Skeletal muscle cell (primary cell): ENCODE measurements at regions not wholly inside any gene's neighbourhood (a gene's known extent, or its start where the extent isn't known, plus 50 kb on each side); places are given as distances from the start of the nearest gene placed in this dataset.
"Not testable (repeated sequence)": the region's sequence is repeated elsewhere in the genome, so short reads cannot be mapped to it uniquely, and the experiment has no call there.

Experiments used
- DNase-seq: peaks from one replicate; pipeline ENCODE4 v3.0.0-alpha.2; 2010; ENCODE audit warnings: low read depth
- H3K4me3 ChIP-seq: 2 replicates; pipeline ENCODE4 v1.5.1; 2011; ENCODE audit warnings: low read depth, mild to moderate bottlenecking, control low read depth, low read length, moderate library complexity

DNA sequence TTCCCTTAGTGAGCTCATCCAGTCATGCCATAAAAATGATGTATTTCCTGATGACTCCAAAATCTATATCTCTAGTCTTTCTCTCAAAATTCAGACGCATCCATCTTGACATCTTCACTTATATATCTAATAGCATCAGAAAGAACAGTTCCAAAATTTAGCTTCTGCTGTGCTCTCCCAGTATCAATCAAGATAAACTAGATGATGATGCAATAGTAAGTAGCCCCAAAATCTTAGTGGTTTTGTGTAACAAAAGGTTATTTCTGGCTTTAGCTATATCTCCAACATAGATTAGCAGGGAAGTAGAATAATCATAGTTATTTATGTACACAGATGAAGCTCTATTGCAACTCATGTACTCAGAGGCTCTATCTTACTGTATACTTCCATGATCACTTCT lies 382.5 kb upstream of the ADGRL3 start:
- no peak overlapping the region for H3K4me3 ChIP-seq
- no peak for DNase-seq

DNA sequence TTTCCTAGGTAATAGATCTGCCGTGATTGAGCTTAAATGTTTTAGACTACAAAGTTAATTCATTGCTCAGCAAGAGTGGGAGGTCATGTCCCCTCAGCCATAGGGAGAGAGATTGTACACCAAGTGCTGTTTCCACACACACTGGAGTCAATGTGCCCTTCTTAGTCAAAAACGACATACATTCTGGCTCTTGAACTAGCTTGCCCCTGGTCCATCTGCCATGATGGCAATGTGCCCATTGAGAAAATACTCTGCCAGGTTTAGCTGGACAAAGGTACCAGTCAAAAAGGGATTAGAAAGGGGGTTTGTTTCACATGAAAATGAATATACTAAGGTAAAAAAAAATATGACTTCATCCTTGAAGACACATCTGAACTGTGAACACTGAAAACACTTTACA lies 377.1 kb upstream of the ADGRL3 start:
- no peak overlapping the region for H3K4me3 ChIP-seq
- no peak for DNase-seq

DNA sequence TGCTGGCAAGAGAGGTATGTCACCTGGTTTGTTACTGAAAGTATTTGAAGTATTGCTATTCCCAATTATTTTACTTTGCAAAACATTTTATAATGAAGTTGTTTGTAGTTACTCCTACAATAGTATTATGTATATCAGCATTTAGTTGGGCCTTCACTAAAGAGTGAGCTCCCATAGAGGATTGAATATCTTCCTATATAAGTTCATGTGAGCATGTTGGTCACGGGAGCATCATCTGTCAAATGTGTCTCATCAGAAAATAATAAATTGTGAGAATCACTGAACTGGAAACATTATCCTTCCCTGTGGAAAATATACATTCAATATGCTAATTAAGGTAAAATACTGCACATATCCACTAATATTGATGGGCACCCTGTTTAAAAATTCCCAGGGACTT lies 360.1 kb upstream of the ADGRL3 start:
- H3K4me3 ChIP-seq, result no peak overlapping the region
- no peak for DNase-seq

GRCh38 chr4:60846678-60847077 lies 353.4 kb upstream of the ADGRL3 start:
- H3K4me3 ChIP-seq, result no peak overlapping the region
- DNase-seq, result no peak

GRCh38 chr4:60847614-60848013 lies 352.5 kb upstream of the ADGRL3 start:
- no peak overlapping the region for H3K4me3 ChIP-seq
- DNase-seq, result no peak

DNA sequence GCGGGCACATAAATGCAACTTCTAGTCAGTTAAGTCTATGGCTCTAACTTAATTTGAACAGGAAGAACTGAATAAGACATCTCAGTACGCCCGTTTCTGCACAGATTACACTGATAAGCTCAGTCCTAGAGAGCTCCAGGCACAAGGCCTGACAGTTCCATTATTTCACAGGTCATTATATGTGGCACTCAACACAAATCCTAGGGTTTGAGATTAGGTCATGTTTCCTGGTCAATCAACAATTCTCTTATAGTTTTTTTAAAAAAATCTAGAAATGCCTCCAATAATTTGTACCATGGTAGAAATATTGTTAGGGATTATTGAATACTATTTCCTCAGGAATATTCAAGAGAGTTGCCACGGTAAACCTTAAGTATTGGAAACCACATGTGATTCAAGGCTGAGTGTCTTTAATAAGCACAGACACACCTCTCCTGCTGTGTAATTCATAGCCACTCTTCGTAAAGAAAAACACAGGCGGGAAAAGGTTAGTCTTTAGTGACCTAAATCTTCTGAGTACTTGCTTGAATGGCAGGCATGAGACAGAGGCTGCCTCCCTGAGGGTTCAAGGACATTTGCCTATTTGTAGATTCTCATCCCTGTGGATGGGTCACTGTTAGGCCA lies 342.9 kb upstream of the ADGRL3 start:
- DNase-seq, result no peak
- H3K4me3 ChIP-seq, result no peak overlapping the region

DNA sequence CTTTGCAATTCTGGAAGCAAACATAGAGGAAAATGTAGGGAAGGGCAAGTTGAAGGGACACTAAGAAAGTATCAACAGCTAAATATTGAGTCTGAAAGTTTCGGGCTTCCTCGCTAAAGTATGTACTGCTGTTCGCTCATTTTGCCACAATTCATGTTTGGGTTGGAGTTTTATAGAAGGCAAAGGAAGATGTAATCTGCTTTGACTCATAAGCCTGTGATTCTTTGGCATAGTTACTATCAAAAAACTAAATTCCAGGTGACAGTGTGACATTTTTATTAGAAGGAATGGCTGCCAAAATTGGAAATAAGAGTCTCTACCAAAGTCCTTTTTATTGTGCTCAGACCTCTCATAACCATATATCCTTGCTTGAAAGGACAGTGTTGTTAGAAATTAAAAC lies 336.7 kb upstream of the ADGRL3 start:
- H3K4me3 ChIP-seq, result no peak overlapping the region
- no peak for DNase-seq

DNA sequence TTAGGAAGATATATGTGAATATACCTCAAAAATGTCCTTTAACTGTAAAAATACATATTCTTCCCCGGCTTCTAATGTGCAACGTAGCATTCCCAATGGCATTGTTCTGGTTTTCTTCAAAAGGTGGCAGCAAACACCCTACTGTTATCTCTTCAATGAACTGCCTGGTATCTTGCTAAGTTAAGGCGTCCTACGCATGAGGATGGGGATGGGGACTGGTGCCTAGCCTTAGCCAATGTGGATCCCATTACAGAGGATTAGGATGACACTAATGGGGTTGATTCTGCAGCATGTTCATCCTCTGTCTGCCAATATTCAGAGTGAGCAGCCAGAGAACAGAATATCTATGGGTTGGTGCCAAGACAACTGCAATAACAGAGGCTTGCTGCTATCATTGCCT lies 334.9 kb upstream of the ADGRL3 start:
- no peak overlapping the region for H3K4me3 ChIP-seq
- DNase-seq, result peak; percentile 2

- H3K4me3 ChIP-seq, result no peak overlapping the region
- no peak for DNase-seq
Measured at GRCh38 chr4:60868232-60868960, 331.7 kb upstream of the ADGRL3 start.

DNA sequence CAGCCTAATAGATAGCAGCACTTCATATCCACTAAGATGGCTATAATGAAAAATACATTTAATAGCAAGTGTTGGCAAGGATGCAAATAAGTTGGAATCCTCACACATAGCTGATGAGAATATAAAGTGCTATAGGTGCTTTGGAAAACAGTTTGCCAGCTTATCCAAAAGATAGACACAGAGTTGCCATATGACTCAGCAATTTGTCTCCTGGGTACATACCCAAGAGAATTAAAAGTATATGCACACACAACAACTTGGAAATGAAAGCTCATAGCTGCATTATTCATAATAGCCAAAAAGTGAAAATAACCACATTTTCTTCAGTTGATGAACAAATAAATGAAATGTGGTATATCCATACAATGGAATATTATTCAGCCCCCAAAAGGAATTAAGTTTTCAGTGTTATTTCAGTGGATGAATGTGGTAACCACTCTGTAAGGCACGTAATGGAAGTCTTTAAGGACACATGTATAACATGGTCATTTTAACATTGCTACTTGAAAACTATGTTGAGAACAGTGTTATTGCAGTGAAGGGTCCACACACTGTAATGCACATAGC lies 320.9 kb upstream of the ADGRL3 start:
- H3K4me3 ChIP-seq, result no peak overlapping the region
- DNase-seq, result no peak

DNA sequence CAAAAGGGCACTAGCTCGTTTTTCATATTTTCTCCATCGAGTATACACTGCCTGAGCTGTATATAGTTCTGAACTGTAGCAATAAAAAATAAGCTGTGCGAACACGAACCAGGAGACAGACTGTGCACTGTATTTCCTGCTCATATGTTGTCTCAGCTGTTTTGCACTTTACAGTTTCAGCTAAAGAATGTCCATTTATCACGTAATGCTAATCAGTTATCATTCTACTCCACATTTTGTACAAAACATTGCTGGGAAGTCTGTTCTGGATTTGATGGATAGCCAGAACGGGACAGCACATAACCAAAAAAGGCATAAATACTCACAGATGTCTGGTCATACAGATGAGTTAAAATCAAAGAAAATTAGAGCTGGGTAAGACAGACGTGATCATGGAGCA lies 315.5 kb upstream of the ADGRL3 start:
- H3K4me3 ChIP-seq, result no peak overlapping the region

DNA sequence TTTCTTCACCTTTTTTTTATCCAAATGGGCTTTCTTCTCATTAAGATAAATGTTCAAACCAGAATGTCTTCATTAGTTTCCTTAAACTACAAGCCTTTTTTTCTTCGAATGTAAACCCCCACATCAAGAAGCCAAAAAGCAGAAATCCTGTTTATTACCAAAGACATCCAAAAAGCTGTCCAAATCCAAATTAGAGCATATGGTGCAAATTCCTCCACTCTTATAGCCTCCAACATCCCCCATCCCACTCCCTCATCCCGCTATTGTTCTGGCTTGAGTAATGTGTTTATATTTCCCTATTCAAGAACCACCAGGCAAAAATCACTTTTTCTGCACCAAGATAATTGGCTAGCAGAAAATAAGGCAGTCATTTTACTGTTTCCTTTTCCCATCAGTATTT lies 315.1 kb upstream of the ADGRL3 start:
- H3K4me3 ChIP-seq, result no peak overlapping the region
- no peak for DNase-seq

More for the DNA sequence above, 315.5 kb upstream of the ADGRL3 start:
- DNase-seq, result peak; percentile 26

- no peak overlapping the region for H3K4me3 ChIP-seq
- DNase-seq, result no peak
Measured at GRCh38 chr4:60890743-60891142, 309.4 kb upstream of the ADGRL3 start.

GRCh38 chr4:60891947-60892346 lies 308.2 kb upstream of the ADGRL3 start:
- H3K4me3 ChIP-seq, result no peak overlapping the region
- DNase-seq, result no peak

DNA sequence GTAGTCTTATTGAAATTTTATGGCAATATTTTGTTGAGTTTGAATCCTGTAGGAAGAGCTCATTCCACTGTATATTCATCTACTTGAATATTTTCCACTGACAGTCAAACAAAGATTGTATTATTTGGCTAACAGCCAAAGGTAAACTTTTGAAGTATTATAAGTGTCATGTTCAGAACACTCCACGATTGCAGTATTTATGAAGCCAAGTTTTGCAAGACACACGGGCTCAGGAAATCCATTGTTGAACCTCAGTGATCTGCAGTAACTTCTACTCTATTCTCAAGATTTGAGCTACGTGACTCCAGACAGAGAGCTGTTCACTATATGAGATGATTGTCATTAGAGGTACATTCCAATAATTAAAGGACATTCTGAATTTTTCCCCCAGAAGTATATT lies 302.7 kb upstream of the ADGRL3 start:
- no peak for DNase-seq
- no peak overlapping the region for H3K4me3 ChIP-seq

- H3K4me3 ChIP-seq, result no peak overlapping the region
- no peak for DNase-seq
Measured at GRCh38 chr4:60905162-60905561, 295.0 kb upstream of the ADGRL3 start.

DNA sequence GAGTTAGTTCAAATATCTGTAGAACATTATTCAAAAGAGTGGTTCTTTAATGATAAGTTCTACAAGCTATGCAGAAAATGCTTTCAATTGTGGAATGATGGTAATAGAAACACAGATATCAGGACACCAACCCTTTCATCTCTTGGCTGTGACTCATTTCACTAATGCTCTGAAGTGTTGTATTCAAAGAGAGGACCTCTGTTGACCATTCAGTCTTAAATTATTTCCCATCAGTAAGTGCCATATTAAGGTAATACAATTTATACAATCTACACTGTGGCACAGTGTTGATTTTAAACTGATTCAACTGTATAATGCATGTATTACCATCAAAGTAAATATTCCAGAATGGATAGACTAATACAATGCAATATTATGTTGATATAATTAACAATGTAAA lies 289.0 kb upstream of the ADGRL3 start:
- no peak for DNase-seq

DNA sequence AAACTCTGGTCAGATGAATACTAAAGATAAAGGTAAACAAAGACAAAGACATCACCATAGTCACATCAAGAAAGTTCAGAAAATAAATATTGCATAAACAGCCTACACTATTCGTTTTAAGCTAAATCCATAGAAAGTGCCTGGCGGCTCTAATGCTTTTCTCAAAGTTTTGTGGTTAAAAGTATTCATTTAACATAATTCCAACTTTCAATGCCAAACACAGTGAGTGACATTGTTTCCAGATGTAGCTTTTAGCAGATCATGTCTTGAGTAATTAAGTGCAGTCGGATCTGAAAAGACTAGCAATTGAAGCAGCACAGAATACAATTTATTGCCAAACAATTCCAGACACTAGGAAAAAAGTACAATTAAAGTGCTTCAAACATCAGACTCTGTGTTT lies 287.1 kb upstream of the ADGRL3 start:
- no peak overlapping the region for H3K4me3 ChIP-seq
- no peak for DNase-seq

More for the DNA sequence above, 289.0 kb upstream of the ADGRL3 start:
- H3K4me3 ChIP-seq, result no peak overlapping the region

DNA sequence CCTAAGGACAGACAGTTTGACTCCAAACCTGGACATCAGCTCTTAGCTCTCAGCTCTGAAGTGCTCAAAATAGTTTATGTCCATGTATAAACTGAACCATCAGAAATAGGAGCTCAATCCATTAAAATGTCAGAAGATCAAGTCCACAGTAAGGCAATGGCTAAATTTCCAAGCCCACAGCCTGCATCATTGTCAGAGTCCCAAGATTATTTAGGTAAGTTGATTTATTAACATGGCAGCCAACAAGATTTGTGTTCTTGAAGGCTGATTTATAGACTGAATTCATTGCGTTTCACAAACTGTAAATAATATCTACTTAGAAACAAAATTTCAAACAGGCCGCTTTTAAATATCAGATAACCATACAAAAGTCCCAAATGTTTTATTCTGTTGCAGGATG lies 286.5 kb upstream of the ADGRL3 start:
- no peak overlapping the region for H3K4me3 ChIP-seq
- DNase-seq, result no peak

- DNase-seq, H3K4me3 ChIP-seq: not testable (repeated sequence)
Measured at GRCh38 chr4:60921735-60922134, 278.4 kb upstream of the ADGRL3 start.

GRCh38 chr4:60923075-60923474 lies 277.1 kb upstream of the ADGRL3 start:
- no peak overlapping the region for H3K4me3 ChIP-seq
- no peak for DNase-seq
